ENCODE measurements at regions not wholly inside any gene's neighbourhood (a gene's known extent, or its start where the extent isn't known, plus 50 kb on each side); places are given as distances from the start of the nearest gene placed in this dataset.

GRCh38 chr5:60520451-60521227 is 179.3 kb downstream of the DEPDC1B start:
- intact Hi-C loops (cut with DNase I), result no loop called here
- no peaks in the 10 kb centered on the region for H3K4me1 ChIP-seq
- no peaks in the 10 kb centered on the region for H3K36me3 ChIP-seq
- no peaks in the 10 kb centered on the region for H3K9me3 ChIP-seq
- H3K4me3 ChIP-seq, result no peak overlapping the region
- H3K27me3 ChIP-seq, result no peaks in the 10 kb centered on the region
- ATAC-seq (no peak), DNase-seq (no peak)
- no peak for TF ChIP-seq CTCF (IDR thresholded peaks at IDR 0.05)
- no peak overlapping the region for H3K27ac ChIP-seq

- intact Hi-C loops (cut with DNase I), result no loop called here
- no peak for DNase-seq
- no peak for ATAC-seq
- Histone ChIP-seq H3K4me1 (no peaks in the 10 kb centered on the region), H3K27ac (no peak overlapping the region), H3K36me3 (no peaks in the 10 kb centered on the region), H3K4me3 (no peak overlapping the region), H3K27me3 (no peaks in the 10 kb centered on the region), H3K9me3 (no peaks in the 10 kb centered on the region)
- no peak for TF ChIP-seq CTCF (IDR thresholded peaks at IDR 0.05)
Observed at GRCh38 chr5:60519372-60519771, 180.6 kb downstream of the DEPDC1B start.

- Histone ChIP-seq H3K27ac (no peak overlapping the region), H3K4me3 (no peak overlapping the region), H3K36me3 (no peaks in the 10 kb centered on the region), H3K9me3 (no peaks in the 10 kb centered on the region), H3K27me3 (no peaks in the 10 kb centered on the region), H3K4me1 (no peaks in the 10 kb centered on the region)
- no peak for TF ChIP-seq CTCF (IDR thresholded peaks at IDR 0.05)
- no peak for ATAC-seq
- intact Hi-C loops (cut with DNase I), result no loop called here
- peak in 1 of 4 donors; percentile 38 for DNase-seq
Observed at GRCh38 chr5:60517850-60518249, 182.1 kb downstream of the DEPDC1B start.

- DNase-seq (peak in 1 of 4 donors; percentile 52), ATAC-seq (no peak)
- intact Hi-C loops (cut with DNase I), result no loop called here
- no peak overlapping the region for H3K27ac ChIP-seq
- no peaks in the 10 kb centered on the region for H3K36me3 ChIP-seq
- H3K4me1 ChIP-seq, result no peaks in the 10 kb centered on the region
- no peak for TF ChIP-seq CTCF (IDR thresholded peaks at IDR 0.05)
- no peaks in the 10 kb centered on the region for H3K27me3 ChIP-seq
- no peaks in the 10 kb centered on the region for H3K9me3 ChIP-seq
- no peak overlapping the region for H3K4me3 ChIP-seq
Observed at GRCh38 chr5:60517094-60517694, 182.8 kb downstream of the DEPDC1B start.

GRCh38 chr5:60516688-60517087 is 183.3 kb downstream of the DEPDC1B start:
- no peaks in the 10 kb centered on the region for H3K36me3 ChIP-seq
- no peaks in the 10 kb centered on the region for H3K27me3 ChIP-seq
- no peak overlapping the region for H3K4me3 ChIP-seq
- DNase-seq (peak in 1 of 4 donors; percentile 50), ATAC-seq (no peak)
- no peaks in the 10 kb centered on the region for H3K9me3 ChIP-seq
- no peaks in the 10 kb centered on the region for H3K4me1 ChIP-seq
- intact Hi-C loops (cut with DNase I), result no loop called here
- no peak overlapping the region for H3K27ac ChIP-seq
- TF ChIP-seq CTCF (IDR thresholded peaks at IDR 0.05), result no peak

Data from left lung (tissue), 4 donors.